K562 (cell line): ENCODE measurements at regions not wholly inside any gene's neighbourhood (a gene's known extent, or its start where the extent isn't known, plus 50 kb on each side); places are given as distances from the start of the nearest gene placed in this dataset.

Experiments used
- ATAC-seq: fragments of 200-7000 bp; cut with Tn5 transposase; 3 replicates; pipeline ENCODE4 v1.9.1; 2020; ENCODE audit warnings: moderate library complexity
- BruUV-seq: library from RNA; stranded (reverse); fragments of 400-500 nt; replicated peaks from 2 replicates; lab custom pipeline; 2021; lab: Mats Ljungman, UMichigan
- CTCF ChIA-PET: fragments of 300-600 bp; formaldehyde crosslinking; extraction: SDS; loops from one replicate; lab custom pipeline; 2021; ENCODE audit warnings: low intra/inter-chr PET ratio; lab: Yijun Ruan, JAX
- POLR2A ChIA-PET: fragments of 300-600, 350-650 bp; sonication (Branson Sonifier 250); formaldehyde crosslinking; extraction: SDS; loops from one replicate; lab custom pipeline; 2021; ENCODE audit warnings: antibody characterized with exemption, inconsistent platforms; lab: Yijun Ruan, JAX
- DNase-seq, 4 experiments: peaks; one replicate each; pipeline versions ENCODE4 v3.0.0 to v3.0.0-alpha.2; 2011 to 2018; ENCODE audit warnings: low spot score in 3 of 4, mixed read lengths in 3 of 4; ENCODE audit errors: extremely low read depth in 1 of 4
- FAIRE-seq: peaks from 2 replicates; lab custom pipeline; 2011; peaks lifted over from hg19 to GRCh38; lab: Jason Lieb, UNC
- H2AFZ ChIP-seq: 2 replicates; pipeline ENCODE4 v1.6.0; 2011; ENCODE audit warnings: low read depth, low read length, control low read depth, inconsistent platforms
- H3K27ac ChIP-seq: fragments of 200-600 bp; 3 replicates; pipeline ENCODE4 v1.8.0; 2011; ENCODE audit warnings: low read depth, mild to moderate bottlenecking, control low read depth, inconsistent platforms, low read length, moderate library complexity, mixed read lengths; ENCODE audit errors: extremely low read depth
- H3K27me3 ChIP-seq, 2 experiments: fragments of 300-600 bp in 1 of 2; 2 replicates in 1 of 2; 3 replicates in 1 of 2; pipeline versions ENCODE4 v1.6.0 to v1.8.0; 2011; ENCODE audit warnings: inconsistent platforms in 2 of 2, low read length in 2 of 2, mild to moderate bottlenecking in 1 of 2, mixed read lengths in 1 of 2, moderate library complexity in 1 of 2; ENCODE audit not compliant: control insufficient read depth in 2 of 2, insufficient read depth in 2 of 2
- H3K36me3 ChIP-seq: fragments of 300-600 bp; 3 replicates; pipeline ENCODE4 v1.8.0; 2011; ENCODE audit warnings: mild to moderate bottlenecking, low read length, inconsistent platforms; ENCODE audit not compliant: control insufficient read depth, insufficient read depth
- H3K4me1 ChIP-seq, 2 experiments: fragments of 200-600 bp in 1 of 2; replicated peaks in 1 of 2; 2 replicates in 1 of 2; 3 replicates in 1 of 2; pipeline versions ENCODE4 v1.5.1 to v1.8.0; 2011; ENCODE audit warnings: inconsistent platforms in 2 of 2, low read length in 2 of 2, mild to moderate bottlenecking in 1 of 2, mixed read lengths in 1 of 2, moderate library complexity in 1 of 2; ENCODE audit not compliant: control insufficient read depth in 2 of 2, insufficient read depth in 2 of 2
- H3K4me2 ChIP-seq: 2 replicates; pipeline ENCODE4 v1.6.1; 2011; ENCODE audit warnings: low read length, control low read depth, inconsistent platforms, mixed read lengths; ENCODE audit not compliant: insufficient read depth
- H3K4me3 ChIP-seq: fragments of 200-600 bp; sonication (generic), shearing (Covaris generic); 2 replicates; pipeline ENCODE4 v1.5.1; 2016; ENCODE audit warnings: control low read depth, inconsistent platforms
- H3K79me2 ChIP-seq: fragments of 200-600 bp; 3 replicates; pipeline ENCODE4 v1.8.0; 2011; ENCODE audit warnings: low read length, inconsistent platforms; ENCODE audit not compliant: control insufficient read depth, insufficient read depth
- H3K9ac ChIP-seq, 2 experiments: 2 replicates each; pipeline versions ENCODE4 v1.6.0 to v1.6.1; 2011; ENCODE audit warnings: low read depth in 2 of 2, low read length in 2 of 2, control low read depth in 1 of 2, inconsistent platforms in 1 of 2, mild to moderate bottlenecking in 1 of 2, mixed read lengths in 1 of 2; ENCODE audit not compliant: insufficient read depth in 1 of 2
- H3K9me1 ChIP-seq: one replicate; pipeline ENCODE4 v1.6.0; 2011; ENCODE audit warnings: inconsistent platforms, mild to moderate bottlenecking, low read length, moderate library complexity; ENCODE audit not compliant: control insufficient read depth, insufficient read depth
- H3K9me3 ChIP-seq: replicated peaks from 2 replicates; pipeline ENCODE4 v1.5.1; 2011; ENCODE audit warnings: low read depth, low read length, inconsistent platforms; ENCODE audit not compliant: control insufficient read depth, insufficient read depth
- H4K20me1 ChIP-seq: replicated peaks from 2 replicates; pipeline ENCODE4 v1.6.1; 2011; ENCODE audit warnings: low read length, inconsistent platforms, mixed read lengths; ENCODE audit not compliant: control insufficient read depth, insufficient read depth
- MBD1 ChIP-seq: fragments of 250-450 bp; sonication (Bioruptor Pico); IDR thresholded peaks from 2 replicates; pipeline ENCODE4 v1.8.0; 2022; ENCODE audit warnings: inconsistent platforms
- NR2C2 ChIP-seq, 2 experiments: fragments of 200-800 bp in 1 of 2; sonication (Bioruptor generic) in 1 of 2; sonication (generic) in 1 of 2; formaldehyde crosslinking in 1 of 2; IDR thresholded peaks; 2 replicates each; pipeline versions ENCODE4 v1.6.1 to v1.8.0; 2016 to 2022; ENCODE audit warnings: mild to moderate bottlenecking in 1 of 2, missing compliant biosample characterization in 1 of 2, missing genetic modification characterization in 1 of 2, missing genetic modification reagents in 1 of 2
- TAL1 ChIP-seq: fragments of 450-650 bp; IDR thresholded peaks from 2 replicates; pipeline ENCODE4 v1.6.1; 2016; ENCODE audit warnings: mild to moderate bottlenecking
- TFAM ChIP-seq: fragments of 250-450 bp; sonication (Bioruptor Pico); conservative IDR thresholded peaks from 2 replicates; pipeline ENCODE4 v1.5.0; 2021; ENCODE audit warnings: mild to moderate bottlenecking, moderate library complexity
- in situ Hi-C: fragments of 300-500 bp; cut with MboI; formaldehyde crosslinking; loops from 4 replicates; pipeline ENCODE4 v1.15.0; 2018; ENCODE audit warnings: inconsistent platforms, mixed read lengths
- intact Hi-C: fragments of 100-400 bp; cut with micrococcal nuclease; formaldehyde crosslinking; loops from 2 replicates; pipeline ENCODE4 v1.14.2; 2022
- TF ChIP-seq, protein P1 (sequence below): fragments of 250-450 bp; sonication (Bioruptor Pico); IDR thresholded peaks from 2 replicates; pipeline ENCODE4 v1.4.0; 2020

- in situ Hi-C loops (no loop called here), intact Hi-C loops (no loop called here)
- BruUV-seq, result no TSS peak
- FAIRE-seq (no peak), DNase-seq (no peak), ATAC-seq (no peak)
- Histone ChIP-seq H3K27ac (no peak overlapping the region), H4K20me1 (no peaks in the 10 kb centered on the region), H3K9me3 (no peaks in the 10 kb centered on the region), H3K79me2 (no peaks in the 10 kb centered on the region), H3K36me3 (no peaks in the 10 kb centered on the region), H3K4me1 (no peaks in the 10 kb centered on the region), H3K9me1 (no peaks in the 10 kb centered on the region), H3K27me3 (no peaks in the 10 kb centered on the region), H3K4me3 (no peak overlapping the region), H2AFZ (no peak overlapping the region), H3K9ac (no peak overlapping the region), H3K4me2 (no peak overlapping the region)
- POLR2A ChIA-PET, result no interaction called here
- CTCF ChIA-PET, result no interaction called here
- TF ChIP-seq TAL1 (no peak), NR2C2 (CRISPR knock-in tag; IDR thresholded peaks at IDR 0.05) (no peak), NR2C2 (tag; IDR thresholded peaks at IDR 0.05) (no peak), MBD1 (CRISPR knock-in tag) (no peak), TFAM (no peak)
- TF ChIP-seq, protein P1, sequence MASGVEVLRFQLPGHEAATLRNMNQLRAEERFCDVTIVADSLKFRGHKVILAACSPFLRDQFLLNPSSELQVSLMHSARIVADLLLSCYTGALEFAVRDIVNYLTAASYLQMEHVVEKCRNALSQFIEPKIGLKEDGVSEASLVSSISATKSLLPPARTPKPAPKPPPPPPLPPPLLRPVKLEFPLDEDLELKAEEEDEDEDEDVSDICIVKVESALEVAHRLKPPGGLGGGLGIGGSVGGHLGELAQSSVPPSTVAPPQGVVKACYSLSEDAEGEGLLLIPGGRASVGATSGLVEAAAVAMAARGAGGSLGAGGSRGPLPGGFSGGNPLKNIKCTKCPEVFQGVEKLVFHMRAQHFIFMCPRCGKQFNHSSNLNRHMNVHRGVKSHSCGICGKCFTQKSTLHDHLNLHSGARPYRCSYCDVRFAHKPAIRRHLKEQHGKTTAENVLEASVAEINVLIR (CRISPR knock-in tag), result no peak
These were observed 563.0 kb upstream of the PKDCC start for GRCh38 chr2:41484858-41485234.
